ENCODE measurements at regions not wholly inside any gene's neighbourhood (a gene's known extent, or its start where the extent isn't known, plus 50 kb on each side); places are given as distances from the start of the nearest gene placed in this dataset.

GRCh38 chr1:38431535-38432376 is 385.2 kb upstream of the POU3F1 start:
- no peak for DNase-seq (ENCODE audit: low read depth)
- no peak overlapping the region for H3K4me3 ChIP-seq (ENCODE audit: low read length)
- TF ChIP-seq, protein P1, sequence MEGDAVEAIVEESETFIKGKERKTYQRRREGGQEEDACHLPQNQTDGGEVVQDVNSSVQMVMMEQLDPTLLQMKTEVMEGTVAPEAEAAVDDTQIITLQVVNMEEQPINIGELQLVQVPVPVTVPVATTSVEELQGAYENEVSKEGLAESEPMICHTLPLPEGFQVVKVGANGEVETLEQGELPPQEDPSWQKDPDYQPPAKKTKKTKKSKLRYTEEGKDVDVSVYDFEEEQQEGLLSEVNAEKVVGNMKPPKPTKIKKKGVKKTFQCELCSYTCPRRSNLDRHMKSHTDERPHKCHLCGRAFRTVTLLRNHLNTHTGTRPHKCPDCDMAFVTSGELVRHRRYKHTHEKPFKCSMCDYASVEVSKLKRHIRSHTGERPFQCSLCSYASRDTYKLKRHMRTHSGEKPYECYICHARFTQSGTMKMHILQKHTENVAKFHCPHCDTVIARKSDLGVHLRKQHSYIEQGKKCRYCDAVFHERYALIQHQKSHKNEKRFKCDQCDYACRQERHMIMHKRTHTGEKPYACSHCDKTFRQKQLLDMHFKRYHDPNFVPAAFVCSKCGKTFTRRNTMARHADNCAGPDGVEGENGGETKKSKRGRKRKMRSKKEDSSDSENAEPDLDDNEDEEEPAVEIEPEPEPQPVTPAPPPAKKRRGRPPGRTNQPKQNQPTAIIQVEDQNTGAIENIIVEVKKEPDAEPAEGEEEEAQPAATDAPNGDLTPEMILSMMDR (IDR thresholded peaks at IDR 0.05; ENCODE audit: insufficient read depth, low read depth, low read length, missing control alignments): no peak

GRCh38 chr1:38430949-38431348 is 384.4 kb upstream of the POU3F1 start:
- TF ChIP-seq, protein P1 (IDR thresholded peaks at IDR 0.05; ENCODE audit: insufficient read depth, low read depth, low read length, missing control alignments): no peak
- DNase-seq (ENCODE audit: low read depth): no peak
- H3K4me3 ChIP-seq (ENCODE audit: low read length): no peak overlapping the region

GRCh38 chr1:38424677-38425076 is 378.1 kb upstream of the POU3F1 start:
- DNase-seq (ENCODE audit: low read depth): no peak
- no peak overlapping the region for H3K4me3 ChIP-seq (ENCODE audit: low read length)
- TF ChIP-seq, protein P1 (IDR thresholded peaks at IDR 0.05; ENCODE audit: insufficient read depth, low read depth, low read length, missing control alignments): no peak

DNA sequence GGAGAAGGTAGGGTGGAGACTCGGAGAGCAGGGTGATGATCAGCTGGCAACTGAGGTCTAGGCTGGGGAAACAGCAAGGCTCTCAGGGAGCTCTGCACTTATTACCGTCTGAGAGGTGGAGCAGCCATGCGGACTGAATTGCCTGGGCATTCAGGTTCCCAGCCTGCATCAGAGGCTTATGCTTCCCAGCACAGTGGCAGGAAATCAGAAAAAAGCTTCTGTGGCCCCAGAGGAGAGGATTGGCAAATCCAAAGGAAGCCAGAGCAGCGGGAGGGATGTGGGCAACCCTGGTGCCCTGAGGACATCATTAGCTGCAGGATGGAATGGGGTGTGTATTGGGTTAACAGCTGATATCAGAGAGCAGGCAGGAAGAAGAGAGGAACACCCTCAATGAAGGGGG is 374.1 kb upstream of the POU3F1 start:
- no peak for DNase-seq (ENCODE audit: low read depth)
- no peak overlapping the region for H3K4me3 ChIP-seq (ENCODE audit: low read length)
- TF ChIP-seq, protein P1 (IDR thresholded peaks at IDR 0.05; ENCODE audit: insufficient read depth, low read depth, low read length, missing control alignments): no peak

GRCh38 chr1:38418195-38419030 is 371.8 kb upstream of the POU3F1 start:
- no peak overlapping the region for H3K4me3 ChIP-seq (ENCODE audit: low read length)
- TF ChIP-seq, protein P1 (IDR thresholded peaks at IDR 0.05; ENCODE audit: insufficient read depth, low read depth, low read length, missing control alignments): no peak
- DNase-seq (ENCODE audit: low read depth): no peak

DNA sequence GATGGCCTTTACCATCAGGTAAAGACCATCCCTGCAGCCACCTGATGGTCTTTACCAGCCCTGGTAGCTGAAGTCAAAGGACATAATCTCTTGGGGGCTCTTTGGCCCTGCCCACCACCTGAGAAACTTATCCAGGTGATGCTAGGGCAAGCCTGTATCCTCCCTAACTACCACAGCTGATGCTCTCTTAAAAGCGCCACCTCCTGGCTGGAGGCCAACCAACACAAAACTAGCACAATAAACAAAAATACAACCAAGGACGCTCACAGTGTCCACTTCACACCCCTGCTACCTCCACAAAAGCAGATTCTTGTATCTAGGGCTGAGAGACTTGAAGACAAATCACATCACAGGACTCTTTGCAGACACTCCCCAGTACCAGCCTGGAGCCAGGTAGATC is 357.1 kb upstream of the POU3F1 start:
- no peak overlapping the region for H3K4me3 ChIP-seq (ENCODE audit: low read length)
- TF ChIP-seq, protein P1 (IDR thresholded peaks at IDR 0.05; ENCODE audit: insufficient read depth, low read depth, low read length, missing control alignments): no peak
- DNase-seq (ENCODE audit: low read depth): no peak

Measured in epithelial cell of esophagus (primary cell).